ENCODE measurements at regions not wholly inside any gene's neighbourhood (a gene's known extent, or its start where the extent isn't known, plus 50 kb on each side); places are given as distances from the start of the nearest gene placed in this dataset.

- no peak for TF ChIP-seq GLIS3 (CRISPR knock-in tag; IDR thresholded peaks at IDR 0.05)
- no peak for TF ChIP-seq ESRRG (CRISPR knock-in tag; IDR thresholded peaks at IDR 0.05)
- TF ChIP-seq PATZ1 (CRISPR knock-in tag; IDR thresholded peaks at IDR 0.05; ENCODE audit: borderline replicate concordance): no peak
- no peak for TF ChIP-seq ZNF565 (CRISPR knock-in tag; conservative IDR thresholded peaks at IDR 0.05; ENCODE audit: low read depth)
These were observed 554.4 kb downstream of the ARAP2 start for GRCh38 chr4:35689870-35690269.

Measured in SK-N-SH treated with all-trans-retinoic acid at 6 μM for 48 hours (cell line).